ENCODE measurements at regions not wholly inside any gene's neighbourhood (a gene's known extent, or its start where the extent isn't known, plus 50 kb on each side); places are given as distances from the start of the nearest gene placed in this dataset.
"Not testable (repeated sequence)": the region's sequence is repeated elsewhere in the genome, so short reads cannot be mapped to it uniquely, and the experiment has no call there.

GRCh38 chrX:147468600-147468999, 443.1 kb upstream of the FMR1 start:
- no peaks in the 10 kb centered on the region for H3K9me3 ChIP-seq (ENCODE audit: control insufficient read depth, insufficient read depth, low read length)
- H3K36me3 ChIP-seq (ENCODE audit: control insufficient read depth, insufficient read depth, low read length) = no peaks in the 10 kb centered on the region
- H3K27me3 ChIP-seq (ENCODE audit: control insufficient read depth, insufficient read depth, low read length) = no peaks in the 10 kb centered on the region
- H3K4me1 ChIP-seq (ENCODE audit: control insufficient read depth, insufficient read depth, low read length) = no peaks in the 10 kb centered on the region
- no peak overlapping the region for H3K4me3 ChIP-seq (ENCODE audit: low read depth, low read length)
- no peak overlapping the region for H3K27ac ChIP-seq (ENCODE audit: low read depth, low read length)
- DNase-seq (ENCODE audit: low read depth in 4 of 6, low spot score in 6 of 6) = no peak
- no CpG with 5 or more reads among the region's 4 CpGs for WGBS (ENCODE audit: insufficient coverage)

DNA sequence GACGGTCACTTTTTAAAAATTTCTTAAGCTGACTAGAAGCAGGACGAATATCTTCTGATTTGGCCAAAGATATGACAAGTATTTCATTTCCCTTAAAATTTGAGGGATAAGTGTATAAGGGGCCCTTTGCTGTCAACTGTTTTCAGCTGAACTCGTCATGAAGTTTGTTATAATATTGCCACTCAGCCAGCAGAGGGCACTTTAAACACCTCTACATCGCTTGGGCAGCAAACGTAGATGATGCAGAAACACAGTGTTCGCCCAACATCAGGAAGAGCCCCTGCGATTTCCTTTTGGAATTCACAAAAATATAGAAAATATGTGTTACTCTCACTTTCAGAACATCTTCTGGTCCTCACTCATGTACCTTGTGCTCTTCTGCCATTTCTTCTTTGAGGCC, 435.7 kb upstream of the FMR1 start:
- Histone ChIP-seq H3K4me1 (ENCODE audit: control insufficient read depth, insufficient read depth, low read length) (no peaks in the 10 kb centered on the region), H3K4me3 (ENCODE audit: low read depth, low read length) (no peak overlapping the region), H3K9me3 (ENCODE audit: control insufficient read depth, insufficient read depth, low read length) (no peaks in the 10 kb centered on the region), H3K27ac (ENCODE audit: low read depth, low read length) (no peak overlapping the region), H3K36me3 (ENCODE audit: control insufficient read depth, insufficient read depth, low read length) (no peaks in the 10 kb centered on the region), H3K27me3 (ENCODE audit: control insufficient read depth, insufficient read depth, low read length) (no peaks in the 10 kb centered on the region)
- 33% methylated on average over 2 of the region's 7 CpGs for WGBS (ENCODE audit: insufficient coverage)
- DNase-seq (ENCODE audit: low read depth in 4 of 6, low spot score in 6 of 6) = peak in 1 of 6 donors; percentile 1

DNA sequence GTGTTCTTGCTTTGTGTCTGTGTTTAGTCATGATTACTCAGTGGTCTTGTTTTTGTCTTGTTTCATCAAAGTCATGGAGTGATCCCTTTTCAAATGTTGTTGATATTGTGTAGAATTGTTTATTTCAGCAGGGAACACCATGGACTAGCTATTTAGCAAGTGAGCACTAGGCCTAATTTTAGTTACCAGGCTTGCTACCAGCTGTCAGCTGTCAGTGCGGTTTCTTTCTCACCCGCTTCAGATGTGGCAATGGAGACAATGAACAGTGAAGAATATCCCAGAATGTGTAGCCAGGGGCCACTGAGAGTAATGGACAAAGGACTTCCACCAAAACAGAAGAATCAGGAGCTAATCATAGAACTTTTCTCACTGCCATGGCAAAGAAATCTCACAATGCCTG, 432.8 kb upstream of the FMR1 start:
- Histone ChIP-seq H3K9me3 (ENCODE audit: control insufficient read depth, insufficient read depth, low read length) (no peaks in the 10 kb centered on the region), H3K4me3 (ENCODE audit: low read depth, low read length) (no peak overlapping the region), H3K27me3 (ENCODE audit: control insufficient read depth, insufficient read depth, low read length) (no peaks in the 10 kb centered on the region), H3K36me3 (ENCODE audit: control insufficient read depth, insufficient read depth, low read length) (no peaks in the 10 kb centered on the region), H3K4me1 (ENCODE audit: control insufficient read depth, insufficient read depth, low read length) (no peaks in the 10 kb centered on the region), H3K27ac (ENCODE audit: low read depth, low read length) (no peak overlapping the region)
- DNase-seq (ENCODE audit: low read depth in 4 of 6, low spot score in 6 of 6) = no peak
- 92% methylated on average over 2 of the region's 2 CpGs for WGBS (ENCODE audit: insufficient coverage)

DNA sequence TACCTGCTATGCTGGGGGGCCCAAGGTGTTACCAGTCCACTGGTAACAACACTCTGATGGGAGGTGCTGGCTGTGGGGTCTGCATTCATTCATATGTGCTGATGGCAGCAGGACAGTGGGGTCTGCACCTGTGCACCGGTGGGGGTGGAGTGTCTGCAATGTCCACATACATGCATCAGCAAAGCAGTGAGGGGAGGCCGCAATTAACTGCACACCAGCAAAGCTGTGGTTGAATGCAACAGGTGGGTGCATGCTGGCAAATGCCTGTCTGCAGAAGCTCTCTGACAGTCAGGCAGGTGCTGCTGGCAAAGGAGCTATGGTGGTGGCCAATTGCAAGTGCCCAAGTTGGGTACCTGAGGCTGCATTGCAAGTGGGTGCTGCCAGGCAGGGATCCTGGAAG, 426.5 kb upstream of the FMR1 start:
- H3K27ac ChIP-seq (ENCODE audit: low read depth, low read length) = no peak overlapping the region
- H3K36me3 ChIP-seq (ENCODE audit: control insufficient read depth, insufficient read depth, low read length) = no peaks in the 10 kb centered on the region
- 86% methylated on average over 2 of the region's 2 CpGs for WGBS (ENCODE audit: insufficient coverage)
- no peaks in the 10 kb centered on the region for H3K4me1 ChIP-seq (ENCODE audit: control insufficient read depth, insufficient read depth, low read length)
- no peak overlapping the region for H3K4me3 ChIP-seq (ENCODE audit: low read depth, low read length)
- no peaks in the 10 kb centered on the region for H3K27me3 ChIP-seq (ENCODE audit: control insufficient read depth, insufficient read depth, low read length)
- no peaks in the 10 kb centered on the region for H3K9me3 ChIP-seq (ENCODE audit: control insufficient read depth, insufficient read depth, low read length)
- DNase-seq (ENCODE audit: low read depth in 4 of 6, low spot score in 6 of 6) = no peak

GRCh38 chrX:147494365-147494764, 417.4 kb upstream of the FMR1 start:
- Histone ChIP-seq H3K9me3 (ENCODE audit: control insufficient read depth, insufficient read depth, low read length) (no peaks in the 10 kb centered on the region), H3K27me3 (ENCODE audit: control insufficient read depth, insufficient read depth, low read length) (no peaks in the 10 kb centered on the region), H3K4me1 (ENCODE audit: control insufficient read depth, insufficient read depth, low read length) (no peaks in the 10 kb centered on the region), H3K36me3 (ENCODE audit: control insufficient read depth, insufficient read depth, low read length) (no peaks in the 10 kb centered on the region), H3K4me3 (ENCODE audit: low read depth, low read length) (no peak overlapping the region), H3K27ac (ENCODE audit: low read depth, low read length) (no peak overlapping the region)
- no CpG with 5 or more reads among the region's 1 CpG for WGBS (ENCODE audit: insufficient coverage)
- no peak for DNase-seq (ENCODE audit: low read depth in 4 of 6, low spot score in 6 of 6)

DNA sequence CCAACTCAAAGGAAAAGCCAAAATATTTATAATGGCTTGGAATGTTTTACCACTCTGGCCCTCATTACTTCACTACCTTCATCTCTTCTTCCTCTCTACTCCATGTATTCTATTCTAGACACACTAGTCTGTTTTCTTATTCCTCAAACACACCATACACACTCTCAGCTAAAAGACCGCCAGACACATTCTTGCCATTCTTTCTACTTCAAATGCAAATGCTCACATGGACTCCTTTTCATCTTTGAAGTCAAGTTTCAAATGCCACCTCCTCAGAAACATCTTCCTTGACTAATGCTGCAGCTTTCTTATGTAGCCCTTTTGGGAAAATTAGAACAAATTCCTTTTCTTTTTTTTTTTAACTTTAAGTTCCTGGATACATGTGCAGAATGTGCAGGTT, 412.9 kb upstream of the FMR1 start:
- H3K27me3 ChIP-seq (ENCODE audit: control insufficient read depth, insufficient read depth, low read length) = no peaks in the 10 kb centered on the region
- no peak overlapping the region for H3K27ac ChIP-seq (ENCODE audit: low read depth, low read length)
- no peaks in the 10 kb centered on the region for H3K9me3 ChIP-seq (ENCODE audit: control insufficient read depth, insufficient read depth, low read length)
- no peaks in the 10 kb centered on the region for H3K4me1 ChIP-seq (ENCODE audit: control insufficient read depth, insufficient read depth, low read length)
- no peaks in the 10 kb centered on the region for H3K36me3 ChIP-seq (ENCODE audit: control insufficient read depth, insufficient read depth, low read length)
- no peak overlapping the region for H3K4me3 ChIP-seq (ENCODE audit: low read depth, low read length)
- no peak for DNase-seq (ENCODE audit: low read depth in 4 of 6, low spot score in 6 of 6)
- WGBS (ENCODE audit: insufficient coverage) = 27% methylated on average over 1 of the region's 1 CpG

- WGBS (ENCODE audit: insufficient coverage) = no CpG with 5 or more reads among the region's 2 CpGs
- H3K27me3 ChIP-seq (ENCODE audit: control insufficient read depth, insufficient read depth, low read length) = no peaks in the 10 kb centered on the region
Observed at GRCh38 chrX:147522981-147523380, 388.7 kb upstream of the FMR1 start.

DNA sequence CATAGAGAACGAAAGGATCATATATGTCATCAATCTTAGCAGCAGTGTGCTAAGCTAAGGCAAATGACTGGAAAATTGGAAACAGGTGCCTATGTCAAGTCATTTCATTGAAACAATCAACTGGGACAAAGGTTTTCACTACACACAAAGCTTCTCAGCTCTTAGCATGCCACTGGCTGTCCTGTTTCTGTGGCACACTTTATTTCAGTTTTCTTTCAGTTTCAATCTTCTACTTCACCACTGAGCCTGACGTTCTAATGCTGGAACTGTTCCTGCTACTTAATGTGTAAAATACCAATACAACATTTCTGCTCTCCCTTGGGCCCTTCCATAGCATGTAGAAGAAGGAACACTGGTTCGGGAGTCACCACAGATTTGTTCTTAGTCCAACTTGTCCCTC, 378.3 kb upstream of the FMR1 start:
- Histone ChIP-seq H3K27ac (ENCODE audit: low read depth, low read length) (no peak overlapping the region), H3K27me3 (ENCODE audit: control insufficient read depth, insufficient read depth, low read length) (no peaks in the 10 kb centered on the region), H3K4me1 (ENCODE audit: control insufficient read depth, insufficient read depth, low read length) (no peaks in the 10 kb centered on the region), H3K36me3 (ENCODE audit: control insufficient read depth, insufficient read depth, low read length) (no peaks in the 10 kb centered on the region), H3K9me3 (ENCODE audit: control insufficient read depth, insufficient read depth, low read length) (no peaks in the 10 kb centered on the region), H3K4me3 (ENCODE audit: low read depth, low read length) (no peak overlapping the region)
- DNase-seq (ENCODE audit: low read depth in 4 of 6, low spot score in 6 of 6) = no peak
- WGBS (ENCODE audit: insufficient coverage) = 29% methylated on average over 1 of the region's 3 CpGs

More at GRCh38 chrX:147522981-147523380, 388.7 kb upstream of the FMR1 start:
- no peak overlapping the region for H3K27ac ChIP-seq (ENCODE audit: low read depth, low read length)
- H3K9me3 ChIP-seq (ENCODE audit: control insufficient read depth, insufficient read depth, low read length) = no peaks in the 10 kb centered on the region
- no peaks in the 10 kb centered on the region for H3K36me3 ChIP-seq (ENCODE audit: control insufficient read depth, insufficient read depth, low read length)
- peak in 1 of 6 donors; percentile 52 for DNase-seq (ENCODE audit: low read depth in 4 of 6, low spot score in 6 of 6)
- no peaks in the 10 kb centered on the region for H3K4me1 ChIP-seq (ENCODE audit: control insufficient read depth, insufficient read depth, low read length)
- H3K4me3 ChIP-seq (ENCODE audit: low read depth, low read length) = no peak overlapping the region

- no peaks in the 10 kb centered on the region for H3K27me3 ChIP-seq (ENCODE audit: control insufficient read depth, insufficient read depth, low read length)
- DNase-seq (ENCODE audit: low read depth in 4 of 6, low spot score in 6 of 6) = peak in 1 of 6 donors; percentile 28
- H3K36me3 ChIP-seq (ENCODE audit: control insufficient read depth, insufficient read depth, low read length) = no peaks in the 10 kb centered on the region
- H3K9me3 ChIP-seq (ENCODE audit: control insufficient read depth, insufficient read depth, low read length) = no peaks in the 10 kb centered on the region
- H3K4me1 ChIP-seq (ENCODE audit: control insufficient read depth, insufficient read depth, low read length) = no peaks in the 10 kb centered on the region
- no peak overlapping the region for H3K4me3 ChIP-seq (ENCODE audit: low read depth, low read length)
- no peak overlapping the region for H3K27ac ChIP-seq (ENCODE audit: low read depth, low read length)
- no CpG with 5 or more reads among the region's 4 CpGs for WGBS (ENCODE audit: insufficient coverage)
Observed at GRCh38 chrX:147537172-147537571, 374.5 kb upstream of the FMR1 start.

DNA sequence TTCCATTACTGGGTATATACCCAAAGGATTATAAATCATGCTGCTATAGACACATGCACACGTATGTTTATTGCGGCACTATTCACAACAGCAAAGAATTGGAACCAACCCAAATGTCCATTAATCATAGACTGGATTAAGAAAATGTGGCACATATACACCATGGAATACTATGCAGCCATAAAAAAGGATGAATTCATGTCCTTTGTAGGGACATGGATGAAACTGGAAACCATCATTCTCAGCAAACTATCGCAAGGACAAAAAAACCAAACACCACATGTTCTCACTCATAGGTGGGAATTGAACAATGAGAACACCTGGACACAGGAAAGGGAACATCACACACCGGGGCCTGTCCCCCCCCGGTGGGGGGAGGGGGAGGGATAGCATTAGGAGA, 363.7 kb upstream of the FMR1 start:
- DNase-seq (ENCODE audit: low read depth in 4 of 6, low spot score in 6 of 6); H3K4me3 ChIP-seq (ENCODE audit: low read depth, low read length); H3K27ac ChIP-seq (ENCODE audit: low read depth, low read length); H3K4me1 ChIP-seq (ENCODE audit: control insufficient read depth, insufficient read depth, low read length); H3K36me3 ChIP-seq (ENCODE audit: control insufficient read depth, insufficient read depth, low read length); H3K27me3 ChIP-seq (ENCODE audit: control insufficient read depth, insufficient read depth, low read length); H3K9me3 ChIP-seq (ENCODE audit: control insufficient read depth, insufficient read depth, low read length): not testable (repeated sequence)
- no CpG with 5 or more reads among the region's 5 CpGs for WGBS (ENCODE audit: insufficient coverage)

Measured in spinal cord (tissue), 9 donors.